ENCODE measurements at regions not wholly inside any gene's neighbourhood (a gene's known extent, or its start where the extent isn't known, plus 50 kb on each side); places are given as distances from the start of the nearest gene placed in this dataset.

DNA sequence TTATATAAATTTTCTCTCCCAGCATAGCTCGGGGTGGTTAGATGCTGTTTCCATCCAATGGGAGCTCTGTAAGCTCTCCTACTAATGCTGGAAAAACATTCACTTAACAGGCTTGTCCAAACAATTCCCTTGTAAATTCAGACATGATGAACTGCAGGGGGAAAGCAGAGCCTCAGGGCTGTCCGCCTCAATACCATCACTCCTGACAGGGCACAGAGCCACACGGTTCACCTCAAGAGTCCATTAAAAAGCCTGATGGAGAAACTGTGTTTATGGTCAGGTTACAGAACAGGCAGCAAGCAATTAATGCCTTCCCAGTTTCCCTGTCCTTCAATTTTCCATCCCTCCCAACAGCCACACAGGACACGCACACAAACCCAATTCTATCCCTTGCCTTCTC, 171.0 kb downstream of the BRINP2 start:
- TF ChIP-seq CTCF (IDR thresholded peaks at IDR 0.05) (no peak), POLR2A (IDR thresholded peaks at IDR 0.05) (no peak)
